K562 (cell line): ENCODE measurements at regions not wholly inside any gene's neighbourhood (a gene's known extent, or its start where the extent isn't known, plus 50 kb on each side); places are given as distances from the start of the nearest gene placed in this dataset.
"Not testable (repeated sequence)": the region's sequence is repeated elsewhere in the genome, so short reads cannot be mapped to it uniquely, and the experiment has no call there.

Experiments used
- ATAC-seq: fragments of 200-7000 bp; cut with Tn5 transposase; 3 replicates; pipeline ENCODE4 v1.9.1; 2020; ENCODE audit warnings: moderate library complexity
- BruUV-seq: library from RNA; stranded (reverse); fragments of 400-500 nt; replicated peaks from 2 replicates; lab custom pipeline; 2021; lab: Mats Ljungman, UMichigan
- CTCF ChIA-PET: fragments of 300-600 bp; formaldehyde crosslinking; extraction: SDS; loops from one replicate; lab custom pipeline; 2021; ENCODE audit warnings: low intra/inter-chr PET ratio; lab: Yijun Ruan, JAX
- POLR2A ChIA-PET: fragments of 300-600, 350-650 bp; sonication (Branson Sonifier 250); formaldehyde crosslinking; extraction: SDS; loops from one replicate; lab custom pipeline; 2021; ENCODE audit warnings: antibody characterized with exemption, inconsistent platforms; lab: Yijun Ruan, JAX
- DNase-seq, 4 experiments: peaks; one replicate each; pipeline versions ENCODE4 v3.0.0 to v3.0.0-alpha.2; 2011 to 2018; ENCODE audit warnings: low spot score in 3 of 4, mixed read lengths in 3 of 4; ENCODE audit errors: extremely low read depth in 1 of 4
- FAIRE-seq: peaks from 2 replicates; lab custom pipeline; 2011; peaks lifted over from hg19 to GRCh38; lab: Jason Lieb, UNC
- H2AFZ ChIP-seq: 2 replicates; pipeline ENCODE4 v1.6.0; 2011; ENCODE audit warnings: low read depth, low read length, control low read depth, inconsistent platforms
- H3K27ac ChIP-seq: fragments of 200-600 bp; 3 replicates; pipeline ENCODE4 v1.8.0; 2011; ENCODE audit warnings: low read depth, mild to moderate bottlenecking, control low read depth, inconsistent platforms, low read length, moderate library complexity, mixed read lengths; ENCODE audit errors: extremely low read depth
- H3K27me3 ChIP-seq, 2 experiments: fragments of 300-600 bp in 1 of 2; 2 replicates in 1 of 2; 3 replicates in 1 of 2; pipeline versions ENCODE4 v1.6.0 to v1.8.0; 2011; ENCODE audit warnings: inconsistent platforms in 2 of 2, low read length in 2 of 2, mild to moderate bottlenecking in 1 of 2, mixed read lengths in 1 of 2, moderate library complexity in 1 of 2; ENCODE audit not compliant: control insufficient read depth in 2 of 2, insufficient read depth in 2 of 2
- H3K36me3 ChIP-seq: fragments of 300-600 bp; 3 replicates; pipeline ENCODE4 v1.8.0; 2011; ENCODE audit warnings: mild to moderate bottlenecking, low read length, inconsistent platforms; ENCODE audit not compliant: control insufficient read depth, insufficient read depth
- H3K4me1 ChIP-seq, 2 experiments: fragments of 200-600 bp in 1 of 2; replicated peaks in 1 of 2; 2 replicates in 1 of 2; 3 replicates in 1 of 2; pipeline versions ENCODE4 v1.5.1 to v1.8.0; 2011; ENCODE audit warnings: inconsistent platforms in 2 of 2, low read length in 2 of 2, mild to moderate bottlenecking in 1 of 2, mixed read lengths in 1 of 2, moderate library complexity in 1 of 2; ENCODE audit not compliant: control insufficient read depth in 2 of 2, insufficient read depth in 2 of 2
- H3K4me2 ChIP-seq: 2 replicates; pipeline ENCODE4 v1.6.1; 2011; ENCODE audit warnings: low read length, control low read depth, inconsistent platforms, mixed read lengths; ENCODE audit not compliant: insufficient read depth
- H3K4me3 ChIP-seq: fragments of 200-600 bp; sonication (generic), shearing (Covaris generic); 2 replicates; pipeline ENCODE4 v1.5.1; 2016; ENCODE audit warnings: control low read depth, inconsistent platforms
- H3K79me2 ChIP-seq: fragments of 200-600 bp; 3 replicates; pipeline ENCODE4 v1.8.0; 2011; ENCODE audit warnings: low read length, inconsistent platforms; ENCODE audit not compliant: control insufficient read depth, insufficient read depth
- H3K9ac ChIP-seq, 2 experiments: 2 replicates each; pipeline versions ENCODE4 v1.6.0 to v1.6.1; 2011; ENCODE audit warnings: low read depth in 2 of 2, low read length in 2 of 2, control low read depth in 1 of 2, inconsistent platforms in 1 of 2, mild to moderate bottlenecking in 1 of 2, mixed read lengths in 1 of 2; ENCODE audit not compliant: insufficient read depth in 1 of 2
- H3K9me1 ChIP-seq: one replicate; pipeline ENCODE4 v1.6.0; 2011; ENCODE audit warnings: inconsistent platforms, mild to moderate bottlenecking, low read length, moderate library complexity; ENCODE audit not compliant: control insufficient read depth, insufficient read depth
- H3K9me3 ChIP-seq: replicated peaks from 2 replicates; pipeline ENCODE4 v1.5.1; 2011; ENCODE audit warnings: low read depth, low read length, inconsistent platforms; ENCODE audit not compliant: control insufficient read depth, insufficient read depth
- H4K20me1 ChIP-seq: replicated peaks from 2 replicates; pipeline ENCODE4 v1.6.1; 2011; ENCODE audit warnings: low read length, inconsistent platforms, mixed read lengths; ENCODE audit not compliant: control insufficient read depth, insufficient read depth
- MTA2 ChIP-seq: fragments of 450-650 bp; IDR thresholded peaks from 2 replicates; pipeline ENCODE4 v1.6.1; 2016; ENCODE audit warnings: low read depth
- NFYB ChIP-seq: IDR thresholded peaks from 2 replicates; pipeline ENCODE4 v1.6.1; 2011; ENCODE audit warnings: mild to moderate bottlenecking, moderate library complexity; ENCODE audit not compliant: insufficient read length; ENCODE audit errors: extremely low read depth
- WGBS: fragments of 100-300 bp; shearing (Covaris generic); methylation state at CpG from one replicate; pipeline ENCODE4 v1.1.6; 2016; ENCODE audit warnings: low coverage, mixed read lengths; ENCODE audit not compliant: insufficient coverage; ENCODE audit errors: missing lambda C conversion rate; 5-methylcytosine and 5-hydroxymethylcytosine counted together
- in situ Hi-C: fragments of 300-500 bp; cut with MboI; formaldehyde crosslinking; loops from 4 replicates; pipeline ENCODE4 v1.15.0; 2018; ENCODE audit warnings: inconsistent platforms, mixed read lengths
- intact Hi-C: fragments of 100-400 bp; cut with micrococcal nuclease; formaldehyde crosslinking; loops from 2 replicates; pipeline ENCODE4 v1.14.2; 2022
- TF ChIP-seq, protein P1 (sequence below): sonication (generic); formaldehyde crosslinking; IDR thresholded peaks from 2 replicates; pipeline ENCODE4 v1.8.0; 2023; ENCODE audit warnings: mild to moderate bottlenecking, missing genetic modification reagents
- TF ChIP-seq, protein P2 (sequence below): fragments of 250-450 bp; sonication (Bioruptor Pico); IDR thresholded peaks from 2 replicates; pipeline ENCODE4 v1.5.0; 2022; ENCODE audit warnings: mild to moderate bottlenecking

DNA sequence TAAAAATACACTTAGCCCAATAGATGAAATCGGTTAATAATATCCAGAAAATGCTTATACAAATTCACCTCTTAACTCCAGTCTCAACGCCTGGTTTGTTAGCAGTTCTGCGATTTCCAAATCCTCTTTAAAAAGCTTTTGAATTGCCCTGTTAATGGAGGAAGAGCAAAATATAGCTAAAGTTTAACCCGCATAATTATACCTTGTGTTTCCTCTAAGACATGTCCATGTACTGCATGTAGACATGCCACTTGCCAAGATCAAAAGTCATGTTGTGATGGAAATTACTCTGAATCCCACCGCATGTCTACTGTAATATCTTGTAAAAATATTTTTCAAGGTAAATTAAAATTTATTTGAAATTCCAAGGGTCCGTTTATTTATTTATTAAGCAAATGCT lies 291.2 kb upstream of the LRP1B start:
- H3K4me3 ChIP-seq = no peak overlapping the region
- H3K4me2 ChIP-seq = no peak overlapping the region
- 0% methylated on average over 6 of the region's 6 CpGs for WGBS
- 0 out of 2 replicates have a peak, but pooled peaks cover 2% of the 10 kb centered on the region for H3K9me3 ChIP-seq
- in situ Hi-C loops (no loop called here), intact Hi-C loops (no loop called here)
- FAIRE-seq (no peak), DNase-seq (no peak), ATAC-seq (no peak)
- H3K79me2 ChIP-seq = no peaks in the 10 kb centered on the region
- no peak overlapping the region for H2AFZ ChIP-seq
- no peaks in the 10 kb centered on the region for H4K20me1 ChIP-seq
- H3K27ac ChIP-seq = no peak overlapping the region
- BruUV-seq = no TSS peak
- no peaks in the 10 kb centered on the region for H3K9me1 ChIP-seq
- H3K4me1 ChIP-seq = no peaks in the 10 kb centered on the region
- no peak overlapping the region for H3K9ac ChIP-seq
- POLR2A ChIA-PET = no interaction called here
- no peaks in the 10 kb centered on the region for H3K27me3 ChIP-seq
- no peaks in the 10 kb centered on the region for H3K36me3 ChIP-seq
- TF ChIP-seq NFYB (no peak), MTA2 (no peak)
- TF ChIP-seq, protein P1, sequence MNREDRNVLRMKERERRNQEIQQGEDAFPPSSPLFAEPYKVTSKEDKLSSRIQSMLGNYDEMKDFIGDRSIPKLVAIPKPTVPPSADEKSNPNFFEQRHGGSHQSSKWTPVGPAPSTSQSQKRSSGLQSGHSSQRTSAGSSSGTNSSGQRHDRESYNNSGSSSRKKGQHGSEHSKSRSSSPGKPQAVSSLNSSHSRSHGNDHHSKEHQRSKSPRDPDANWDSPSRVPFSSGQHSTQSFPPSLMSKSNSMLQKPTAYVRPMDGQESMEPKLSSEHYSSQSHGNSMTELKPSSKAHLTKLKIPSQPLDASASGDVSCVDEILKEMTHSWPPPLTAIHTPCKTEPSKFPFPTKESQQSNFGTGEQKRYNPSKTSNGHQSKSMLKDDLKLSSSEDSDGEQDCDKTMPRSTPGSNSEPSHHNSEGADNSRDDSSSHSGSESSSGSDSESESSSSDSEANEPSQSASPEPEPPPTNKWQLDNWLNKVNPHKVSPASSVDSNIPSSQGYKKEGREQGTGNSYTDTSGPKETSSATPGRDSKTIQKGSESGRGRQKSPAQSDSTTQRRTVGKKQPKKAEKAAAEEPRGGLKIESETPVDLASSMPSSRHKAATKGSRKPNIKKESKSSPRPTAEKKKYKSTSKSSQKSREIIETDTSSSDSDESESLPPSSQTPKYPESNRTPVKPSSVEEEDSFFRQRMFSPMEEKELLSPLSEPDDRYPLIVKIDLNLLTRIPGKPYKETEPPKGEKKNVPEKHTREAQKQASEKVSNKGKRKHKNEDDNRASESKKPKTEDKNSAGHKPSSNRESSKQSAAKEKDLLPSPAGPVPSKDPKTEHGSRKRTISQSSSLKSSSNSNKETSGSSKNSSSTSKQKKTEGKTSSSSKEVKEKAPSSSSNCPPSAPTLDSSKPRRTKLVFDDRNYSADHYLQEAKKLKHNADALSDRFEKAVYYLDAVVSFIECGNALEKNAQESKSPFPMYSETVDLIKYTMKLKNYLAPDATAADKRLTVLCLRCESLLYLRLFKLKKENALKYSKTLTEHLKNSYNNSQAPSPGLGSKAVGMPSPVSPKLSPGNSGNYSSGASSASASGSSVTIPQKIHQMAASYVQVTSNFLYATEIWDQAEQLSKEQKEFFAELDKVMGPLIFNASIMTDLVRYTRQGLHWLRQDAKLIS (CRISPR knock-in tag) = no peak
- TF ChIP-seq, protein P2, sequence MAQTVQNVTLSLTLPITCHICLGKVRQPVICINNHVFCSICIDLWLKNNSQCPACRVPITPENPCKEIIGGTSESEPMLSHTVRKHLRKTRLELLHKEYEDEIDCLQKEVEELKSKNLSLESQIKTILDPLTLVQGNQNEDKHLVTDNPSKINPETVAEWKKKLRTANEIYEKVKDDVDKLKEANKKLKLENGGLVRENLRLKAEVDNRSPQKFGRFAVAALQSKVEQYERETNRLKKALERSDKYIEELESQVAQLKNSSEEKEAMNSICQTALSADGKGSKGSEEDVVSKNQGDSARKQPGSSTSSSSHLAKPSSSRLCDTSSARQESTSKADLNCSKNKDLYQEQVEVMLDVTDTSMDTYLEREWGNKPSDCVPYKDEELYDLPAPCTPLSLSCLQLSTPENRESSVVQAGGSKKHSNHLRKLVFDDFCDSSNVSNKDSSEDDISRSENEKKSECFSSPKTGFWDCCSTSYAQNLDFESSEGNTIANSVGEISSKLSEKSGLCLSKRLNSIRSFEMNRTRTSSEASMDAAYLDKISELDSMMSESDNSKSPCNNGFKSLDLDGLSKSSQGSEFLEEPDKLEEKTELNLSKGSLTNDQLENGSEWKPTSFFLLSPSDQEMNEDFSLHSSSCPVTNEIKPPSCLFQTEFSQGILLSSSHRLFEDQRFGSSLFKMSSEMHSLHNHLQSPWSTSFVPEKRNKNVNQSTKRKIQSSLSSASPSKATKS = no peak
- CTCF ChIA-PET = no interaction called here

DNA sequence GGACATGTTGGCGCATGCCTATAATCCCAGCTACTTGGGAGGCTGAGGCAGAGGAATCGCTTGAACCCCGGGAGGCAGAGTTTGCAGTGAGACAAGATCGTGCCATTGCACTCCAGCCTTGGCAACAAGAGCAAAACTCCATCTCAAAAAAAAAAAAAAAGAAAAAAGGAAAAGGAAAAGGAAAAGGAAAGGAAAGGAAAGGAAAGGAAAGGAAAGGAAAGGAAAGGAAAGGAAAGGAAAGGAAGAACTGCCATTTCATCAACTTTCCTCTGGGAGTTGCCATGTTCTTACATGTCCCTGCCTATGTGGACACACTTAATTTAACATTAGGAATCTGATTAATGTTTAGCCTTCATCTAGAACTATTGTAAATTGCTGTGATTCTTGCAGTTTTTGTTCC lies 287.9 kb upstream of the LRP1B start:
- DNase-seq, ATAC-seq, H3K27me3 ChIP-seq, H4K20me1 ChIP-seq, BruUV-seq, H3K9me3 ChIP-seq, H3K36me3 ChIP-seq, H3K27ac ChIP-seq, H3K9ac ChIP-seq, H3K4me3 ChIP-seq, H3K79me2 ChIP-seq, FAIRE-seq, intact Hi-C loops, H3K4me1 ChIP-seq, H3K9me1 ChIP-seq, H3K4me2 ChIP-seq, in situ Hi-C loops, CTCF ChIA-PET, H2AFZ ChIP-seq, POLR2A ChIA-PET: not testable (repeated sequence)
- WGBS = 0% methylated on average over 4 of the region's 4 CpGs
